Colonic mucosa (tissue), 4 donors: ENCODE measurements at regions not wholly inside any gene's neighbourhood (a gene's known extent, or its start where the extent isn't known, plus 50 kb on each side); places are given as distances from the start of the nearest gene placed in this dataset.

ENCODE experiments used
- DNase-seq: peaks from one replicate; pipeline ENCODE4 v3.0.0-alpha.2; 2020
- H3K27ac ChIP-seq: fragments of 200-600 bp; one replicate; pipeline ENCODE4 v1.8.0; 2021
- H3K27me3 ChIP-seq: fragments of 200-600 bp; one replicate; pipeline ENCODE4 v1.8.0; 2021
- H3K36me3 ChIP-seq: fragments of 200-600 bp; one replicate; pipeline ENCODE4 v1.8.0; 2021
- H3K4me1 ChIP-seq: fragments of 200-600 bp; one replicate; pipeline ENCODE4 v1.8.0; 2021; ENCODE audit warnings: mild to moderate bottlenecking
- H3K4me3 ChIP-seq: fragments of 200-600 bp; one replicate; pipeline ENCODE4 v1.8.0; 2021
- H3K9ac ChIP-seq, 2 donors: one replicate each; pipeline ENCODE4 v1.7.0; 2013; ENCODE audit warnings: control low read depth in 2 of 2, low read depth in 2 of 2, low read length in 2 of 2
- H3K9me3 ChIP-seq: fragments of 200-600 bp; one replicate; pipeline ENCODE4 v1.8.0; 2021
- intact Hi-C: fragments of 100-400 bp; cut with DNase I; formaldehyde crosslinking; loops from one replicate; pipeline ENCODE4 v1.14.1; 2022
- TF ChIP-seq, protein P1 (sequence below): fragments of 200-600 bp; IDR thresholded peaks from one replicate; pipeline ENCODE4 v1.8.0; 2022; ENCODE audit warnings: antibody characterized with exemption, mild to moderate bottlenecking
- donor health status: healthy.
- donor health status: DM: no; HTN: no; CAD: no.
- donor health status: DM: no; HTN: no; CAD: no.

DNA sequence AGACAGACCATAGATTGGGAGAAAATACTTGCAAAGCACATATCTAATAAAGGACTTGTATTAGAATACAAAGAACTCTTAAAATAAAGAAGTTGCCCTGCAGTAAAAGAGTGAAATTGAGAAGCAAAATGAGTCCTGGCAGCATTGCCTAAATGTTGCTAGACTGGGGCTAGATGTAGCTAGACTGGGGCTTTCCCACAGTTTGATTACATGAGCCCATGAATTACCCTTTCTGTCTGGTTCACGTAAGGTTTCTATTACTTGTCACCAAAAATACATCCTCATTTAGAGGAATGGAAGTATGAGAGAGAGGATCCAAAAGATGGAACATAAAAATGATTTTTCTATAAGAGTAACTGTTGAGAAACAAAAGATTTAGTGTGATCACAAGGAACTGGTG, 57.6 kb upstream of the CCDC28A start:
- Histone ChIP-seq H3K4me3 (no peak overlapping the region), H3K27ac (no peak overlapping the region), H3K36me3 (no peaks in the 10 kb centered on the region), H3K27me3 (no peaks in the 10 kb centered on the region), H3K9me3 (no peaks in the 10 kb centered on the region), H3K9ac (no peak overlapping the region), H3K4me1 (no peaks in the 10 kb centered on the region)
- DNase-seq = no peak
- TF ChIP-seq, protein P1, sequence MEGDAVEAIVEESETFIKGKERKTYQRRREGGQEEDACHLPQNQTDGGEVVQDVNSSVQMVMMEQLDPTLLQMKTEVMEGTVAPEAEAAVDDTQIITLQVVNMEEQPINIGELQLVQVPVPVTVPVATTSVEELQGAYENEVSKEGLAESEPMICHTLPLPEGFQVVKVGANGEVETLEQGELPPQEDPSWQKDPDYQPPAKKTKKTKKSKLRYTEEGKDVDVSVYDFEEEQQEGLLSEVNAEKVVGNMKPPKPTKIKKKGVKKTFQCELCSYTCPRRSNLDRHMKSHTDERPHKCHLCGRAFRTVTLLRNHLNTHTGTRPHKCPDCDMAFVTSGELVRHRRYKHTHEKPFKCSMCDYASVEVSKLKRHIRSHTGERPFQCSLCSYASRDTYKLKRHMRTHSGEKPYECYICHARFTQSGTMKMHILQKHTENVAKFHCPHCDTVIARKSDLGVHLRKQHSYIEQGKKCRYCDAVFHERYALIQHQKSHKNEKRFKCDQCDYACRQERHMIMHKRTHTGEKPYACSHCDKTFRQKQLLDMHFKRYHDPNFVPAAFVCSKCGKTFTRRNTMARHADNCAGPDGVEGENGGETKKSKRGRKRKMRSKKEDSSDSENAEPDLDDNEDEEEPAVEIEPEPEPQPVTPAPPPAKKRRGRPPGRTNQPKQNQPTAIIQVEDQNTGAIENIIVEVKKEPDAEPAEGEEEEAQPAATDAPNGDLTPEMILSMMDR = no peak
- intact Hi-C loops = no loop called here

DNA sequence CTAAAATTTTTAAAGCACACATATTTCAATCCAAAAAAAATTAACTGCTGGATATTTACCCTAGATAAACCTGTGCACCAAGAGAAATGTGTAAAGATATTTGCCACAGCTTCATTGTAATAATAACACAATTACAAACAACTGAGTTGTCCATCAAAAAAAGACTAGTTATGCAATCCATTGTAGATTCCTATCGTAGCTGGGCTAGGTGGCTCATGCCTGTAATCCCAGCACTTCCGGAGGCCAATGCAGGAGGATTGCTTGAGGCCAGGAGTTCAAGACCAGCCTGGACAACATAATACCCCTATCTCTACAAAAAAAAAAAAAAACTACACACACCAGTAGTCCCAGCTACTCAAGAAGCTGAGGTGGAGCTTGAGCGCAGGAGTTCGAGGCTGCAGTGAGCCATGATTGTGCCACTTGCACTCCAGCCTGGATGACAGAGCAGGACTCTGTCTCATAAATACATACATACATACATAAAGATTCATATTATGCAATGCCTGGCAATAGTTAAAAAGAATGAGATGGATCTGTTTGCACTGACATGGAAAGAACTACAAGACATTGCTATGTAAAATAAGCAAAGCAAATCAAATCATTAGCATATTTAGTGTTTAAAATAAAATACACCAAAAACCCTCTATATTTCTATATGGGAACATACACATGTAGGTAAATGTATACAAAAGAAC, 56.5 kb upstream of the CCDC28A start:
- Histone ChIP-seq H3K4me3 (no peak overlapping the region), H3K27ac (no peak overlapping the region), H3K36me3 (no peaks in the 10 kb centered on the region), H3K27me3 (no peaks in the 10 kb centered on the region), H3K4me1 (no peaks in the 10 kb centered on the region), H3K9ac (no peak overlapping the region), H3K9me3 (no peaks in the 10 kb centered on the region)
- intact Hi-C loops = no loop called here
- TF ChIP-seq, protein P1 = no peak
- no peak for DNase-seq

- intact Hi-C loops = no loop called here
- no peak for DNase-seq
- no peaks in the 10 kb centered on the region for H3K27me3 ChIP-seq
- TF ChIP-seq, protein P1 = no peak
- no peak overlapping the region for H3K9ac ChIP-seq
- H3K4me1 ChIP-seq = no peaks in the 10 kb centered on the region
- H3K27ac ChIP-seq = no peak overlapping the region
- no peak overlapping the region for H3K4me3 ChIP-seq
- H3K9me3 ChIP-seq = no peaks in the 10 kb centered on the region
- no peaks in the 10 kb centered on the region for H3K36me3 ChIP-seq
Measured at GRCh38 chr6:138719011-138719635, 54.4 kb upstream of the CCDC28A start.

- H3K4me3 ChIP-seq = no peak overlapping the region
- TF ChIP-seq, protein P1 = no peak
- H3K27me3 ChIP-seq = no peaks in the 10 kb centered on the region
- H3K4me1 ChIP-seq = no peaks in the 10 kb centered on the region
- H3K27ac ChIP-seq = no peak overlapping the region
- no peaks in the 10 kb centered on the region for H3K9me3 ChIP-seq
- H3K9ac ChIP-seq = no peak overlapping the region
- H3K36me3 ChIP-seq = no peaks in the 10 kb centered on the region
- intact Hi-C loops = no loop called here
- no peak for DNase-seq
Measured at GRCh38 chr6:138719744-138720143, 53.8 kb upstream of the CCDC28A start.

GRCh38 chr6:138722425-138723371, 50.9 kb upstream of the CCDC28A start:
- Histone ChIP-seq H3K9ac (no peak overlapping the region), H3K4me3 (no peak overlapping the region), H3K9me3 (no peaks in the 10 kb centered on the region), H3K36me3 (no peaks in the 10 kb centered on the region), H3K27me3 (no peaks in the 10 kb centered on the region), H3K4me1 (no peaks in the 10 kb centered on the region), H3K27ac (no peak overlapping the region)
- intact Hi-C loops = no loop called here
- TF ChIP-seq, protein P1 = no peak
- no peak for DNase-seq
